ENCODE measurements at regions not wholly inside any gene's neighbourhood (a gene's known extent, or its start where the extent isn't known, plus 50 kb on each side); places are given as distances from the start of the nearest gene placed in this dataset.

DNA sequence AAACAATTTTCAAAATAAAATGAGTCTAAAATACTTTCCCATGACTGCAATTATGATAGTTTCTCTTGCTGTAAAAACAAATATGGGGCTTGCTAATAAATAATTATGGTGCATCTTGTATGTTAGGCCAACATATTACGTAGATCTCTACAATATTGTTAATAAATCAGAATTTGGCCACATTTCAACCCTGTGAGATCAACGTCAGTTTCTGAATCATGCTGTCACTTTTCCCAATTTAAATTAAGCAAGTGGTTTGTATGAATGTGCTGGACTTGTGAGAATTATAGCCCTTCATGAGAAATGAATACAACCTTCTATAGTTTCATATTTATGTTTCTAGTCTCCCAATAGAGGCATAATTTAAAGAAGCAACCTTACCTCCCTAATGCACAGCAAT is 808.9 kb downstream of the SUCLG1 start:
- DNase-seq (ENCODE audit: low read depth), result no peak

DNA sequence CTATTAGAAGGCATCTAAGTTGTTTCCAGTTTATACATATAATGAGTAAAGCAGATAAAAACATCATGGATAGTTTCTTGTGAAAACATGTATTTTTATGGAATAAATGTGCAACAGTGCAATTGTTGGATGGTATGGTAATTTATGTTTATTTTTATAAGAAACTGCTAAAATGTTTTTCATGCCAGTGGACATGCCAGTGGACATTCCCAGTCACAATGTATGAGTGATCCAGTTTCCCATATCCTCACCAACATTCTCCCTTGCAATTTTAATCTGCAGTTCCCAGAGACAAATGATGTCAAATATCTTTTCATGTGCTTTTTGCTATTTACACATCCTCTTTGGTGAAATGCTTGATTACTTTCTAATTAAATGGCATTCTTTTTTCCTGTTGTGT is 818.6 kb downstream of the SUCLG1 start:
- no peak for DNase-seq (ENCODE audit: low read depth)

DNA sequence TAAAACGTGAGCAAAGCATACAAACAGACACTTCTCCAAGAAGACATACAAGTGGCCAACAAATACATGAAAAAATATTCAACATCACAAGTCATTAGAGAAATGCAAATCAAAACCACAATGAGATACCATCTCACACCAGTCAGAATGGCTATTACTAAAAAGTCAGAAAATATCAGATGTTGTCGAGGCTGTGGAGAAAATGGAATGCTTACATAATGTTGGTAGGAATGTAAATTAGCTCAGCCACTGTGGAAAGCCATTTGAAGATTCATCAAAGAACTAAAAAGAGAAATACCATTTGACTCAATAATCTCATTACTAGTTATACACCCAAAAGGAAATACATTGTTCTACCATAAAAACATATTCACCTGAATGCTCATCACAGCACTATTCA is 825.7 kb downstream of the SUCLG1 start:
- DNase-seq (ENCODE audit: low read depth), result no peak

DNA sequence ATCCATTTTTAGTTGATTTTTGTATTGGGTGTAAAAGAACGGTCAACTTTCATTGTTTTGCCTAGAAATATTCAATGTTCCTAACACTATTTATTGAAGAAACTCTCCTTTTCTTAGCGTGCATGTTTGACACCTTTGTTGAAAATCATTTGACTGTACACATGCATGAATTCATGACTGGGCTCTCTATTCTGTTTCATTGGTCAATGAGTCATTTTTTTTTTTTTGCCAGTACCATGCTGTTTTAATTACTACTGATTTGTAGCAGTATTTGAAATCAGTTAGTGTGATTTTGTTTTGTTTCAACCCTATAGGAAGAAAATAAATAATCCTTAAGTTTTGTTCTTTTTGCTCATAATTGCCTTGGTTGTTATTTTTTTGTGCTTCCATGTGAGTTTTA is 828.7 kb downstream of the SUCLG1 start:
- no peak for DNase-seq (ENCODE audit: low read depth)

DNA sequence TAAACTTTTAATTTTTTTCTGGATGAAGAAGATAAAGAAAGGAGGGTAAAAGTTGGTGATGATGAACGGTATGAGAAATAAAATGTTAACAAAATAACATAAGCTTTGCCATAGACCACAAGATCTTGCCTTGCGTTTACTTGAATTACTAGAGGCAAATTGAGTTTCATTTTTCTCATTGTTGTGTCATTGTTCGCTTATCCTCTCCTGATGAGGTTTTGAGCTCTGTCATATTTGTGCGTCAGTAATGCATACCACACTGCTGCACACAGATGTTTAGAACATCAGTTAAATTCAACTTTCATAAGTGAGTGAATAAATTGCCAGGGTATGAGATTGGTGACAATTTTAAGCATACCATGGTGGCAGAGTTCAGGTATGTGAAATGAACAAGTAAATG is 843.6 kb downstream of the SUCLG1 start:
- no peak for DNase-seq (ENCODE audit: low read depth)

- DNase-seq (ENCODE audit: low read depth), result no peak
Observed at GRCh38 chr2:83613178-83613577, 845.9 kb downstream of the SUCLG1 start.

DNA sequence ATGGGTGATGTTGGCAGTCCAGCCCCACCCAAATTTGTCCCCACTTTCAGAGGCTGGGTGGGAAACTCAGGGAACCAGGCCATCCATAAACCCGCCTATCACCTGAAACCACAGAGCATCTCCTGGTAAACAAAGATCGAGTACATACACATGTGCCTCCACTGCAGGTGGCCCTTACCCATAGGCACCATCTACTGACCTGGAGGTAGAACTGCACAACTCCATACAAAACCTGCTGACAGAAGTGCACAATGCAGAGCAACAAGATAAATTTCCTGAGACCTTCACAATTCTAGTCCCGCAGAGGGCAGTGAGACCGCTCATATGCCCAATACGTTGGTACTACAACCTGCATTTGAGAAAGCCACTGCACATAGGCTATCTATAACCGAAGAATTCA is 856.3 kb downstream of the SUCLG1 start:
- no peak for DNase-seq (ENCODE audit: low read depth)

- no peak for DNase-seq (ENCODE audit: low read depth)
Observed at GRCh38 chr2:83596592-83597282, 862.3 kb downstream of the SUCLG1 start.

- DNase-seq (ENCODE audit: low read depth), result no peak
Observed at GRCh38 chr2:83595926-83596325, 863.2 kb downstream of the SUCLG1 start.

- no peak for DNase-seq (ENCODE audit: low read depth)
Observed at GRCh38 chr2:83595121-83595690, 863.9 kb downstream of the SUCLG1 start.

DNA sequence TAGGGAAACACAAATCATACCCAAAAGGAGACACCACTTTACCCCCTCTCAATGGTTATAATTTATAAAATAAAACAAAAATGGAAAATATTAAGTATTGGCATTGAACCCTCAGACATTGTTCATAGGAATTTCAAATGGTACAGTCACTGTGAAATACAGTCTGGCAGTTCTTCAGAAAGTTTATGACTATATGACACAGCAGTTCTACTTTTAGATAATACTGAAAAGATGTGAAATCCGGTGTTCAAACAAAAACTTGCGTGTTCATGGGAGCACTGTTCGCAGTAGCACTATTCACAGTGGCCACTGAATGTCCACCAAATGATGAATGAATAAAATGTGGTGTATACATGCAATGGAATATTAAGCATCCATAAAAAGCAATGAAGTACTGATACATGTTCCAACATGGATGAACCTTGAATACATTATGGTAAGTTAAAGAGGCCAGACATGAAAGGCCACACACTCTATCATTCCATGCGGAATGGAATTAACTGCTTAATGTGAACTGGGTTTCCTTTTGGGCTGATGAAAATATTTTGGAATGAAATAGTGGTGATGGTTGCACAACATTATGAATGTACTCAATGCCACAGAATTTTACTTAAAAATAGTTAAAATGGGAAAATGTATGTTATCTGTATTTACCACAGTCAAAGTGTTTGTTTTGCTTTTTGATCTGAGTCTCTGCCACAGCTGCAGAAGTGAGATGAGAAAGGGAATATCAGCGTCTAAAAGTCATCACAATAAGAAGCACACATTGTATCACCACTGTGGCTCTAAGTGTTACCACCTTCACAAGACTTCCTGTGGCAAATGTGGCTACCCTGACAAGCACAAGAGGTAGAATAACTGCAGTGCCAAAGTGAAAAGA is 864.6 kb downstream of the SUCLG1 start:
- DNase-seq (ENCODE audit: low read depth), result no peak

DNA sequence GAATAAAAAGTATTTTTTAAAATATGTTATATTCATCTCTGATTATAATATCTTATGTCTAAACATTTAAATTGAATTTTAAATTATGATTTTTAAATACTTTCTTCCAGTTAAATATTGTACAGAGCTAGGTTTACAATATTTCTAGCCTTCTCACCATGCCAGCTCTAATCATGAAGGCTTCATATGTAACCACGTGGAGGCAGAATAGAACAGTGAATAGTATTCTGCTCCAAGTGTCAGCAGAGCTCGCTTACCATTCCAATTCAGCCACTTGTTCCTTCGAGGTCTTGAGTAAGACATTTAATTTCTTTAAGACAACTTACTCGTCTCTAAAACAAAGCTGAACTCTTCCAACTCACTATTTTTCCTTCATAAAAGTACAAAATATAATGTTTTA is 871.8 kb downstream of the SUCLG1 start:
- no peak for DNase-seq (ENCODE audit: low read depth)

GRCh38 chr2:83585250-83585649 is 873.8 kb downstream of the SUCLG1 start:
- DNase-seq (ENCODE audit: low read depth), result no peak

GRCh38 chr2:83584672-83585071 is 874.4 kb downstream of the SUCLG1 start:
- DNase-seq (ENCODE audit: low read depth), result no peak

DNA sequence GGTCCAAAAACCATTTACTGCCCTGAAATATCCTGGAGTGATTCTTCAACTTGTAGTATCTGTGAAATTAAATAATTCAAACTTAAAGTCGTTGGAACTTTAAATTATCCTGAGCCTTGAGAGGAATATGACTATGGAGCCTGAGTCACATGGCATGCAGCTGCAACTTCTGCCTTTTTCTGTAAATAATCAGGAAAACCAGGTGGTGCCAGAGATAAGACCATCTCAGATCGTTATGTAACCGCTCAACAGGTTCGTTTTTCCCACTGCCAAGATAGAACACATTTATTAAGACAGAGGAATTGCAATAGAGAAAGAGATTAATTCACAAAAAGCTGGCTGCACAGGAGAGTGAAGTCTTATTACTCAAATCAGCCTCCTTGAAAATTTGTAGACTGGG is 876.5 kb downstream of the SUCLG1 start:
- DNase-seq (ENCODE audit: low read depth), result no peak

- DNase-seq (ENCODE audit: low read depth), result no peak
Observed at GRCh38 chr2:83579507-83579906, 879.6 kb downstream of the SUCLG1 start.

GRCh38 chr2:83578405-83578804 is 880.7 kb downstream of the SUCLG1 start:
- no peak for DNase-seq (ENCODE audit: low read depth)

GRCh38 chr2:83574614-83575013 is 884.5 kb downstream of the SUCLG1 start:
- no peak for DNase-seq (ENCODE audit: low read depth)

DNA sequence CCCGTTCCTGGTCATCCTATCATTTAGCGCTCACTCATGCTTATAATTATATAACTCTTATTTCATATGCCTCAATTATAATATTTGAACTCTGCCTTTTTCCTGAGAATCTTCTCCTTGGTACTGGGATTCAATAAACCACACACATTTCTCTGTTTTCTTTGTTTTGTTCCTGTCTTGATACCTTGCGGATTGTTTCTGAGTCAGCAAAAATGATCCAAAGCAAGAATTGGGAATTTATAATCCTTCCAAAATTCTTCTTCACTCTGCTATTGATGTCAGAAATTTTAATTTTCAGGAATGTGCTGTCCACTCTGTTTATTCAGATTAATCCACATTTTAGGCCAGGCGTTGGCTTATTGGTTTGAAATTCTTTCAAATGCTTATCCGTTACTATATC is 886.0 kb downstream of the SUCLG1 start:
- no peak for DNase-seq (ENCODE audit: low read depth)

- DNase-seq (ENCODE audit: low read depth), result no peak
Observed at GRCh38 chr2:83572400-83572799, 886.7 kb downstream of the SUCLG1 start.

GRCh38 chr2:83567551-83567950 is 891.5 kb downstream of the SUCLG1 start:
- no peak for DNase-seq (ENCODE audit: low read depth)

- no peak for DNase-seq (ENCODE audit: low read depth)
Observed at GRCh38 chr2:83565626-83566025, 893.5 kb downstream of the SUCLG1 start.

GRCh38 chr2:83565181-83565580 is 893.9 kb downstream of the SUCLG1 start:
- DNase-seq (ENCODE audit: low read depth), result no peak
